Panc1 (cell line): ENCODE measurements at regions not wholly inside any gene's neighbourhood (a gene's known extent, or its start where the extent isn't known, plus 50 kb on each side); places are given as distances from the start of the nearest gene placed in this dataset.

Experiments used
- ATAC-seq: fragments of 200-7000 bp; cut with Tn5 transposase; 2 replicates; pipeline ENCODE4 v1.9.1; 2020; ENCODE audit warnings: mild to moderate bottlenecking, moderate library complexity
- BruUV-seq: library from RNA; stranded (reverse); fragments of 400-500 nt; replicated peaks from 2 replicates; lab custom pipeline; 2021; lab: Mats Ljungman, UMichigan
- CTCF ChIA-PET: fragments of 300-600 bp; sonication (Branson Sonifier 250); formaldehyde crosslinking; loops from one replicate; lab custom pipeline; 2022; ENCODE audit warnings: antibody characterized with exemption; lab: Charles Lee
- POLR2A ChIA-PET: fragments of 300-600 bp; sonication (Branson Sonifier 250); formaldehyde crosslinking; loops from one replicate; lab custom pipeline; 2022; ENCODE audit warnings: antibody characterized with exemption; lab: Charles Lee
- DNase-seq: peaks from one replicate; pipeline ENCODE4 v3.0.0-alpha.2; 2010; ENCODE audit warnings: low read depth, low spot score
- H3K27ac ChIP-seq: 2 replicates; pipeline ENCODE4 v1.5.1; 2011; ENCODE audit warnings: mild to moderate bottlenecking, low read length, inconsistent platforms
- H3K27me3 ChIP-seq: fragments of 200-500 bp; sonication (Bioruptor generic); 2 replicates; pipeline ENCODE4 v1.6.0; 2014; ENCODE audit warnings: low read length, inconsistent platforms; ENCODE audit not compliant: control insufficient read depth, insufficient read depth
- H3K36me3 ChIP-seq: fragments of 200-500 bp; sonication (Bioruptor generic); 2 replicates; pipeline ENCODE4 v1.5.1; 2014; ENCODE audit warnings: inconsistent platforms, mild to moderate bottlenecking, low read length, moderate library complexity; ENCODE audit not compliant: control insufficient read depth, insufficient read depth
- H3K4me1 ChIP-seq: 2 replicates; pipeline ENCODE4 v1.5.1; 2011; ENCODE audit warnings: inconsistent platforms, mild to moderate bottlenecking, low read length, moderate library complexity; ENCODE audit not compliant: control insufficient read depth, insufficient read depth
- H3K4me3 ChIP-seq, 2 experiments: 2 replicates each; pipeline ENCODE4 v1.5.1; 2011 to 2012; ENCODE audit warnings: low read depth in 2 of 2, low read length in 2 of 2, mild to moderate bottlenecking in 2 of 2, inconsistent platforms in 1 of 2, moderate library complexity in 1 of 2
- H3K9me3 ChIP-seq: fragments of 200-500 bp; sonication (Bioruptor generic); 2 replicates; pipeline ENCODE4 v1.5.1; 2014; ENCODE audit warnings: low read depth, mild to moderate bottlenecking, inconsistent platforms, low read length, moderate library complexity; ENCODE audit not compliant: control insufficient read depth, insufficient read depth
- CTCF ChIP-seq: fragments of 450-650 bp; IDR thresholded peaks from 2 replicates; pipeline ENCODE4 v1.5.1; 2017; ENCODE audit warnings: mild to moderate bottlenecking
- POLR2AphosphoS5 ChIP-seq: IDR thresholded peaks from 2 replicates; pipeline ENCODE4 v1.6.1; 2012; ENCODE audit warnings: mild to moderate bottlenecking, low read depth, low read length, moderate library complexity
- SIN3A ChIP-seq: IDR thresholded peaks from 2 replicates; pipeline ENCODE4 v1.6.1; 2012; ENCODE audit warnings: low read depth, mild to moderate bottlenecking, low read length, moderate library complexity, borderline replicate concordance; ENCODE audit not compliant: insufficient read depth
- TCF7L2 ChIP-seq: IDR thresholded peaks from 2 replicates; pipeline ENCODE4 v1.6.1; 2011; ENCODE audit warnings: mild to moderate bottlenecking, low read depth, low read length, inconsistent platforms
- in situ Hi-C: cut with HindIII; loops from 2 replicates; pipeline ENCODE4 v1.10.0; 2016; ENCODE audit warnings: low sequenced_read_pairs, low pct_unique_long_range_greater_than_20kb
- intact Hi-C: fragments of 100-400 bp; cut with micrococcal nuclease; formaldehyde crosslinking; loops from one replicate; pipeline ENCODE4 v1.10.0; 2022; ENCODE audit not compliant: unreplicated experiment
- TF ChIP-seq, protein P1 (sequence below), 2 experiments: IDR thresholded peaks; 2 replicates each; pipeline ENCODE4 v1.6.1; 2011 to 2012; ENCODE audit warnings: low read depth in 2 of 2, control low read depth in 1 of 2, low read length in 1 of 2, mild to moderate bottlenecking in 1 of 2, moderate library complexity in 1 of 2; ENCODE audit not compliant: insufficient read depth in 1 of 2

DNA sequence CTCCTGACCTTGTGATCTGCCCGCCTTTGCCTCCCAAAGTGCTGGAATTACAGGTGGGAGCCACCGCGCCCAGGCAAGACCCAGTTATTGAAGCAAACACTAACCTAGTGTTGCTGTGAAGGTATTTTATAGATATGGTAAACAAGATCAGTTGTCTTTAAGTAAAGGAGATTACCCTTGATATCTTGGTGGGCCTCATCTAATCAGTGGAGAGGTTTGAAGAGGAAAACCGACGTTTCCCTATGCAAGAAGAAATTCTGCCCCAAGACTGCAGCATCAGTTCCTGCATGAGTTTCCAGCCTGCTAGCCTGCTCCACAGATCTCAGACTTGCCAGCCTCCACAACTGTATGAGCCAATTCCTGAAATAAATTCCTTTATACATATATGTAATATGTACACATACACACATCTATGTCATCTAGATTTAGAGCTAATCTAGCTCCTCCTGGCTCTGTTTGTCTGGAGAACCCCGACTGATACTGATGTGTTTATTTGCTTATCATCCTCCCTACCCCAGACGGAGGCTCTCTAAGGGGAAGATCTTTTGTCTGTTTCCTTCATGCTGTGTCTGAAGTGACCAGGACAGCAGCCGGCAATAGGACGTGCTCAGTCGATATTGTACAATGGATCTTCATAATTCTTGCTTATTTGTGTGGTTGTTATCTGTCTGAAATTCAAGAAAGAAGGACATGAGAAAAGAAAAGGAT lies 90.9 kb downstream of the IER5 start:
- in situ Hi-C loops = no loop called here
- DNase-seq (no peak), ATAC-seq (no peak)
- Histone ChIP-seq H3K27ac (no peak overlapping the region), H3K27me3 (peaks cover 4% of the 10 kb centered on the region), H3K36me3 (no peaks in the 10 kb centered on the region), H3K4me1 (no peaks in the 10 kb centered on the region), H3K4me3 (no peak overlapping the region), H3K9me3 (no peaks in the 10 kb centered on the region)
- TF ChIP-seq POLR2AphosphoS5 (no peak), TCF7L2 (no peak), CTCF (no peak), SIN3A (no peak)
- TF ChIP-seq, protein P1, sequence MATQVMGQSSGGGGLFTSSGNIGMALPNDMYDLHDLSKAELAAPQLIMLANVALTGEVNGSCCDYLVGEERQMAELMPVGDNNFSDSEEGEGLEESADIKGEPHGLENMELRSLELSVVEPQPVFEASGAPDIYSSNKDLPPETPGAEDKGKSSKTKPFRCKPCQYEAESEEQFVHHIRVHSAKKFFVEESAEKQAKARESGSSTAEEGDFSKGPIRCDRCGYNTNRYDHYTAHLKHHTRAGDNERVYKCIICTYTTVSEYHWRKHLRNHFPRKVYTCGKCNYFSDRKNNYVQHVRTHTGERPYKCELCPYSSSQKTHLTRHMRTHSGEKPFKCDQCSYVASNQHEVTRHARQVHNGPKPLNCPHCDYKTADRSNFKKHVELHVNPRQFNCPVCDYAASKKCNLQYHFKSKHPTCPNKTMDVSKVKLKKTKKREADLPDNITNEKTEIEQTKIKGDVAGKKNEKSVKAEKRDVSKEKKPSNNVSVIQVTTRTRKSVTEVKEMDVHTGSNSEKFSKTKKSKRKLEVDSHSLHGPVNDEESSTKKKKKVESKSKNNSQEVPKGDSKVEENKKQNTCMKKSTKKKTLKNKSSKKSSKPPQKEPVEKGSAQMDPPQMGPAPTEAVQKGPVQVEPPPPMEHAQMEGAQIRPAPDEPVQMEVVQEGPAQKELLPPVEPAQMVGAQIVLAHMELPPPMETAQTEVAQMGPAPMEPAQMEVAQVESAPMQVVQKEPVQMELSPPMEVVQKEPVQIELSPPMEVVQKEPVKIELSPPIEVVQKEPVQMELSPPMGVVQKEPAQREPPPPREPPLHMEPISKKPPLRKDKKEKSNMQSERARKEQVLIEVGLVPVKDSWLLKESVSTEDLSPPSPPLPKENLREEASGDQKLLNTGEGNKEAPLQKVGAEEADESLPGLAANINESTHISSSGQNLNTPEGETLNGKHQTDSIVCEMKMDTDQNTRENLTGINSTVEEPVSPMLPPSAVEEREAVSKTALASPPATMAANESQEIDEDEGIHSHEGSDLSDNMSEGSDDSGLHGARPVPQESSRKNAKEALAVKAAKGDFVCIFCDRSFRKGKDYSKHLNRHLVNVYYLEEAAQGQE (IDR thresholded peaks at IDR 0.05; ENCODE audit: insufficient read depth in 1 of 2, low read depth in 2 of 2, low read length in 1 of 2) = no peak
- POLR2A ChIA-PET = no interaction called here
- CTCF ChIA-PET = no interaction called here
- no TSS peak for BruUV-seq
- intact Hi-C loops = no loop called here

- BruUV-seq = no TSS peak
- Histone ChIP-seq H3K4me1 (no peaks in the 10 kb centered on the region), H3K4me3 (no peak overlapping the region), H3K27me3 (peaks cover 8% of the 10 kb centered on the region), H3K36me3 (no peaks in the 10 kb centered on the region), H3K9me3 (no peaks in the 10 kb centered on the region), H3K27ac (no peak overlapping the region)
- TF ChIP-seq SIN3A = no peak
- no peak for TF ChIP-seq TCF7L2
- TF ChIP-seq POLR2AphosphoS5 = no peak
- no peak for TF ChIP-seq CTCF
- TF ChIP-seq, protein P1 (IDR thresholded peaks at IDR 0.05; ENCODE audit: insufficient read depth in 1 of 2, low read depth in 2 of 2, low read length in 1 of 2) = no peak
- in situ Hi-C loops (no loop called here), intact Hi-C loops (no loop called here)
- ChIA-PET CTCF (no interaction called here), POLR2A (no interaction called here)
- ATAC-seq (no peak), DNase-seq (no peak)
Measured at GRCh38 chr1:181179987-181180365, 91.5 kb downstream of the IER5 start.
